PC-3 (cell line): ENCODE measurements at regions not wholly inside any gene's neighbourhood (a gene's known extent, or its start where the extent isn't known, plus 50 kb on each side); places are given as distances from the start of the nearest gene placed in this dataset.

Experiments
- EZH2 ChIP-seq: fragments of 300-600 bp; sonication (generic); IDR thresholded peaks from one replicate; pipeline ENCODE4 v1.6.1; 2017; ENCODE audit warnings: antibody characterized with exemption, mild to moderate bottlenecking, low read length; ENCODE audit not compliant: unreplicated experiment
- TF ChIP-seq, protein P1 (sequence below): fragments of 300-600 bp; sonication (generic); conservative IDR thresholded peaks from 2 replicates; pipeline ENCODE4 v1.5.1; 2017; ENCODE audit warnings: antibody characterized with exemption, low read depth, mild to moderate bottlenecking, low read length

DNA sequence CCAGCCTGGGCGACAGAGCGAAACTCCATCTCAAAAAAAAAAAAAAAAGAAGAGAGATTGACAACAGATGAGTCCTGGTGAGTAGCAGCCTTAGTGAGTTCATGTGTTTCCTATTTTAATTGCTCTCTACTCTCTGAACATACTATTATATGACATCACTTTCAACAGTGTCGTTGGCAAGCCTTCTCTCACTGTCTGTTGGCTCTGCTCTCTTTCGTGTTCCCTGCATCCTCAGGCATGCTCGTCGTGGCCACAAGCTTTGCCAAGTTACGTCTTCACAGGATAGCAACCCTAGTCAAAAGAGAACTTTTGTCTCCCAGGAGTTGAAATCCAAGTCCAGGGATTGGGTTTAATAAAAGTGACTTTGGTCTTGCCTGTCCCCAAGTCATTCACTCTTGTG is 117.1 kb upstream of the EGFL6 start:
- TF ChIP-seq, protein P1, sequence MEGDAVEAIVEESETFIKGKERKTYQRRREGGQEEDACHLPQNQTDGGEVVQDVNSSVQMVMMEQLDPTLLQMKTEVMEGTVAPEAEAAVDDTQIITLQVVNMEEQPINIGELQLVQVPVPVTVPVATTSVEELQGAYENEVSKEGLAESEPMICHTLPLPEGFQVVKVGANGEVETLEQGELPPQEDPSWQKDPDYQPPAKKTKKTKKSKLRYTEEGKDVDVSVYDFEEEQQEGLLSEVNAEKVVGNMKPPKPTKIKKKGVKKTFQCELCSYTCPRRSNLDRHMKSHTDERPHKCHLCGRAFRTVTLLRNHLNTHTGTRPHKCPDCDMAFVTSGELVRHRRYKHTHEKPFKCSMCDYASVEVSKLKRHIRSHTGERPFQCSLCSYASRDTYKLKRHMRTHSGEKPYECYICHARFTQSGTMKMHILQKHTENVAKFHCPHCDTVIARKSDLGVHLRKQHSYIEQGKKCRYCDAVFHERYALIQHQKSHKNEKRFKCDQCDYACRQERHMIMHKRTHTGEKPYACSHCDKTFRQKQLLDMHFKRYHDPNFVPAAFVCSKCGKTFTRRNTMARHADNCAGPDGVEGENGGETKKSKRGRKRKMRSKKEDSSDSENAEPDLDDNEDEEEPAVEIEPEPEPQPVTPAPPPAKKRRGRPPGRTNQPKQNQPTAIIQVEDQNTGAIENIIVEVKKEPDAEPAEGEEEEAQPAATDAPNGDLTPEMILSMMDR: no peak
- no peak for TF ChIP-seq EZH2
